ENCODE measurements at regions not wholly inside any gene's neighbourhood (a gene's known extent, or its start where the extent isn't known, plus 50 kb on each side); places are given as distances from the start of the nearest gene placed in this dataset.

GRCh38 chr10:120342115-120342714 is 114.8 kb upstream of the PLPP4 start:
- no peak overlapping the region for H4K91ac ChIP-seq (ENCODE audit: insufficient read length, low read depth, low read length)
- no peaks in the 10 kb centered on the region for H3K9me3 ChIP-seq (ENCODE audit: control insufficient read depth, low read depth, low read length)
- no peaks in the 10 kb centered on the region for H3K9me3 Mint-ChIP-seq
- no peaks in the 10 kb centered on the region for H4K20me1 ChIP-seq (ENCODE audit: control insufficient read depth, insufficient read depth, insufficient read length)
- no CpG with 5 or more reads among the region's 7 CpGs for WGBS (ENCODE audit: extremely low coverage, insufficient read length, low lambda C conversion rate)
- no peaks in the 10 kb centered on the region for H3K27me3 ChIP-seq (ENCODE audit: insufficient read depth, low read length)
- H3K79me2 ChIP-seq (ENCODE audit: insufficient read depth, low read length) = no peaks in the 10 kb centered on the region
- H4K8ac ChIP-seq (replicated peaks; ENCODE audit: insufficient read length, low read depth, low read length) = no peak overlapping the region
- peaks cover 16 to 20% of the 10 kb centered on the region in 2 experiments for H3K4me1 Mint-ChIP-seq
- H2AFZ ChIP-seq (ENCODE audit: low read length) = no peak overlapping the region
- no peak overlapping the region for H3K9ac ChIP-seq (ENCODE audit: extremely low read depth, insufficient read length, low read length)
- H3K4me2 ChIP-seq (ENCODE audit: insufficient read depth, insufficient read length, low read length) = no peak overlapping the region
- H3K27me3 Mint-ChIP-seq (ENCODE audit: low read depth) = no peaks in the 10 kb centered on the region
- DNase-seq = no peak
- no peak overlapping the region for H2BK120ac ChIP-seq (ENCODE audit: low read depth, low read length, poor library complexity, severe bottlenecking)
- no peak overlapping the region for H2BK5ac ChIP-seq (ENCODE audit: insufficient read length, low read length)
- H3K18ac ChIP-seq (ENCODE audit: insufficient read length, low read depth, low read length) = no peak overlapping the region
- no peak overlapping the region for H4K5ac ChIP-seq (ENCODE audit: insufficient read length, low read depth, low read length)
- H3K23me2 ChIP-seq (ENCODE audit: insufficient read length, low read depth, low read length, poor library complexity, severe bottlenecking) = no peaks in the 10 kb centered on the region
- TF ChIP-seq, protein P1, sequence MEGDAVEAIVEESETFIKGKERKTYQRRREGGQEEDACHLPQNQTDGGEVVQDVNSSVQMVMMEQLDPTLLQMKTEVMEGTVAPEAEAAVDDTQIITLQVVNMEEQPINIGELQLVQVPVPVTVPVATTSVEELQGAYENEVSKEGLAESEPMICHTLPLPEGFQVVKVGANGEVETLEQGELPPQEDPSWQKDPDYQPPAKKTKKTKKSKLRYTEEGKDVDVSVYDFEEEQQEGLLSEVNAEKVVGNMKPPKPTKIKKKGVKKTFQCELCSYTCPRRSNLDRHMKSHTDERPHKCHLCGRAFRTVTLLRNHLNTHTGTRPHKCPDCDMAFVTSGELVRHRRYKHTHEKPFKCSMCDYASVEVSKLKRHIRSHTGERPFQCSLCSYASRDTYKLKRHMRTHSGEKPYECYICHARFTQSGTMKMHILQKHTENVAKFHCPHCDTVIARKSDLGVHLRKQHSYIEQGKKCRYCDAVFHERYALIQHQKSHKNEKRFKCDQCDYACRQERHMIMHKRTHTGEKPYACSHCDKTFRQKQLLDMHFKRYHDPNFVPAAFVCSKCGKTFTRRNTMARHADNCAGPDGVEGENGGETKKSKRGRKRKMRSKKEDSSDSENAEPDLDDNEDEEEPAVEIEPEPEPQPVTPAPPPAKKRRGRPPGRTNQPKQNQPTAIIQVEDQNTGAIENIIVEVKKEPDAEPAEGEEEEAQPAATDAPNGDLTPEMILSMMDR (conservative IDR thresholded peaks at IDR 0.05) = no peak
- H2AK5ac ChIP-seq (ENCODE audit: insufficient read length, low read length) = no peak overlapping the region
- H2BK12ac ChIP-seq (ENCODE audit: insufficient read length, low read depth, low read length) = no peak overlapping the region
- H3K14ac ChIP-seq (ENCODE audit: insufficient read depth, low read length) = no peak overlapping the region
- no peak overlapping the region for H3K4me3 Mint-ChIP-seq
- H3K23ac ChIP-seq (ENCODE audit: insufficient read length, low read depth, low read length) = no peak overlapping the region
- H3K4me1 ChIP-seq (ENCODE audit: insufficient read depth, low read length) = peaks cover 4% of the 10 kb centered on the region; the same call in 1 of the 2 replicates
- no peak overlapping the region for H2BK15ac ChIP-seq (ENCODE audit: low read depth, low read length)
- no peak overlapping the region for H3K27ac Mint-ChIP-seq
- no peak overlapping the region for H3T11ph ChIP-seq (ENCODE audit: low read length)
- no peak overlapping the region for H3K4ac ChIP-seq (ENCODE audit: low read depth, low read length)
- H2BK20ac ChIP-seq (ENCODE audit: low read depth, low read length, poor library complexity, severe bottlenecking) = no peak overlapping the region
- H3K56ac ChIP-seq (ENCODE audit: insufficient read length, low read depth, low read length) = no peak overlapping the region
- H3K36me3 Mint-ChIP-seq (ENCODE audit: insufficient read depth in 1 of 3, low read depth in 3 of 3) = no peaks in the 10 kb centered on the region
- H3K79me1 ChIP-seq (ENCODE audit: insufficient read depth, low read depth, low read length, poor library complexity, severe bottlenecking) = no peaks in the 10 kb centered on the region
- H3K27ac ChIP-seq (ENCODE audit: insufficient read length, low read depth, low read length) = no peak overlapping the region

Measured in H9 (cell line).